ENCODE measurements at regions not wholly inside any gene's neighbourhood (a gene's known extent, or its start where the extent isn't known, plus 50 kb on each side); places are given as distances from the start of the nearest gene placed in this dataset.

DNA sequence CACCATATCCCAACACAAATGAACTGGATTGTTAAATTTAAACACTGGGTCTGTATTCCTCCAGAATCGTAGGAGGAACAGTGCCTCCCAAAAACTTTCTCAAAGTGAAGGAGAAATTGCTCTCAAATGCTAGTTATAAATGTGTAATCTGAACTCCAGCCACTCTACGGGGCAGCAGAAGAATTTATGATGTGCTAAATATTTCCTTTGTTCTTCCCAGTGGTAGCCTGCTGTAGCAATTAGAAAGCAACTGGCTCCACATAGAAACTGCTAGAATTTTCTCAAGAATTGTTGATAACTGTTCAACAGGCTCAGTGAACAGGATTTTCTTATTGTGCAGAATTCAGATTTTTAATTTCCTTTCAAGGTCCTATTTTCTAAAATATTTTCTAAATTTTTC is 49.8 kb upstream of the EYA4 start:
- Histone ChIP-seq H3K23ac (ENCODE audit: insufficient read length) (no peak overlapping the region), H3K36me3 (ENCODE audit: control insufficient read depth in 2 of 4, insufficient read depth in 4 of 4, low read length in 3 of 4) (no peaks in the 10 kb centered on the region), H3K14ac (ENCODE audit: insufficient read length) (no peak overlapping the region), H2BK12ac (ENCODE audit: low read depth, low read length) (no peak overlapping the region), H2BK15ac (ENCODE audit: low read length) (no peak overlapping the region), H3K9me3 (ENCODE audit: insufficient read depth in 2 of 2, low read depth in 1 of 2, low read length in 1 of 2) (no peaks in the 10 kb centered on the region), H4K20me1 (replicated peaks in 1 of 2; ENCODE audit: control insufficient read depth in 1 of 2, insufficient read depth in 2 of 2, low read length in 2 of 2) (no peaks in the 10 kb centered on the region), H3K4me3 (ENCODE audit: extremely low read depth in 1 of 4, insufficient read depth in 2 of 4, low read depth in 3 of 4, low read length in 4 of 4) (no peak overlapping the region), H3K4me1 (replicated peaks in 1 of 4; ENCODE audit: control insufficient read depth in 3 of 4, insufficient read depth in 4 of 4, low read length in 3 of 4) (0 out of 7 replicates have a peak, but pooled peaks cover 0 to 2% (median 0%) of the 10 kb centered on the region in 4 experiments), H3K4me2 (ENCODE audit: insufficient read depth in 1 of 2, low read depth in 2 of 2, low read length in 2 of 2) (no peak overlapping the region), H3K56ac (replicated peaks; ENCODE audit: insufficient read length, low read depth, low read length) (no peak overlapping the region), H3K79me1 (ENCODE audit: low read depth, low read length) (no peaks in the 10 kb centered on the region), H4K91ac (replicated peaks; ENCODE audit: insufficient read length, low read length) (no peak overlapping the region), H4K8ac (ENCODE audit: extremely low read depth, insufficient read depth, low read length) (no peak overlapping the region), H2AFZ (ENCODE audit: low read length) (no peak overlapping the region), H3K79me2 (ENCODE audit: control insufficient read depth in 1 of 2, insufficient read depth in 2 of 2, low read length in 2 of 2) (no peaks in the 10 kb centered on the region), H4K5ac (ENCODE audit: insufficient read length, low read depth, low read length) (no peak overlapping the region), H3K23me2 (ENCODE audit: low read depth, low read length) (no peaks in the 10 kb centered on the region), H3K27me3 (replicated peaks in 1 of 4; ENCODE audit: control insufficient read depth in 3 of 4, extremely low read depth in 1 of 4, insufficient read depth in 3 of 4, low read length in 3 of 4) (no peaks in the 10 kb centered on the region), H3K18ac (ENCODE audit: extremely low read depth, low read length) (no peak overlapping the region), H2BK20ac (ENCODE audit: low read length) (no peak overlapping the region), H3K27ac (ENCODE audit: low read depth, low read length) (no peak overlapping the region), H3K4ac (replicated peaks; ENCODE audit: insufficient read length, low read depth, low read length) (no peak overlapping the region), H3K9ac (replicated peaks in 1 of 4; ENCODE audit: extremely low read depth in 1 of 4, low read depth in 3 of 4, low read length in 3 of 4) (no peak overlapping the region), H2BK120ac (replicated peaks; ENCODE audit: low read depth, low read length) (no peak overlapping the region), H2AK5ac (ENCODE audit: low read depth, low read length) (no peak overlapping the region), H2BK5ac (ENCODE audit: low read depth, low read length) (no peak overlapping the region)
- ChIA-PET POLR2A (ENCODE audit: partially characterized antibody) (interaction anchor here (0.7 kb wide), 1 partner anchor 673 kb away, joined by 3 read pairs; no protein-coding TSS in a partner anchor), CTCF (ENCODE audit: partially characterized antibody) (interaction anchor here (0.6 to 3.4 kb wide), 16 partner anchors 10 to 733 kb away, joined by 3 to 13 read pairs (median 4); no protein-coding TSS in a partner anchor)
- 75% methylated on average over 2 of the region's 2 CpGs; no CpG with 5 or more reads in 1 of the 2 experiments for WGBS, 2 experiments (ENCODE audit: extremely low coverage in 1 of 2, insufficient coverage in 1 of 2, insufficient read length in 1 of 2, insufficient replicate concordance in 2 of 2, low coverage in 1 of 2, low lambda C conversion rate in 2 of 2, missing lambda C conversion rate in 1 of 2)
- DNase-seq (ENCODE audit: low read depth in 1 of 2, low spot score in 2 of 2) (no peak), FAIRE-seq (no peak)
- no peak for TF ChIP-seq RBBP5 (IDR thresholded peaks at IDR 0.05; ENCODE audit: borderline replicate concordance, low read depth, low read length)
- no peak for TF ChIP-seq RNF2 (IDR thresholded peaks at IDR 0.05; ENCODE audit: borderline replicate concordance, low read depth, low read length, missing control alignments, poor library complexity, severe bottlenecking)
- no peak for TF ChIP-seq SIX5 (IDR thresholded peaks at IDR 0.05; ENCODE audit: low read depth, low read length)
- no peak for TF ChIP-seq EZH2 (IDR thresholded peaks at IDR 0.05; ENCODE audit: low read depth, low read length, severe bottlenecking)
- TF ChIP-seq NRF1 (IDR thresholded peaks at IDR 0.05; ENCODE audit: low read depth, low read length): no peak
- no peak for TF ChIP-seq BRCA1 (IDR thresholded peaks at IDR 0.05; ENCODE audit: low read depth, low read length)
- TF ChIP-seq KDM5A (IDR thresholded peaks at IDR 0.05; ENCODE audit: low read length): no peak
- TF ChIP-seq CTBP2 (IDR thresholded peaks at IDR 0.05; ENCODE audit: borderline replicate concordance, insufficient read depth, insufficient read length, low read length): no peak
- TF ChIP-seq KDM4A (IDR thresholded peaks at IDR 0.05; ENCODE audit: low read depth, low read length, severe bottlenecking): no peak
- TF ChIP-seq TAF1 (IDR thresholded peaks at IDR 0.05; ENCODE audit: low read depth, low read length): no peak
- no peak for TF ChIP-seq CEBPB (IDR thresholded peaks at IDR 0.05; ENCODE audit: low read depth, low read length)
- TF ChIP-seq HDAC6 (IDR thresholded peaks at IDR 0.05; ENCODE audit: low read depth, low read length): no peak
- no peak for TF ChIP-seq RXRA (IDR thresholded peaks at IDR 0.05; ENCODE audit: insufficient read depth, low read depth, low read length)
- TF ChIP-seq, protein P1, sequence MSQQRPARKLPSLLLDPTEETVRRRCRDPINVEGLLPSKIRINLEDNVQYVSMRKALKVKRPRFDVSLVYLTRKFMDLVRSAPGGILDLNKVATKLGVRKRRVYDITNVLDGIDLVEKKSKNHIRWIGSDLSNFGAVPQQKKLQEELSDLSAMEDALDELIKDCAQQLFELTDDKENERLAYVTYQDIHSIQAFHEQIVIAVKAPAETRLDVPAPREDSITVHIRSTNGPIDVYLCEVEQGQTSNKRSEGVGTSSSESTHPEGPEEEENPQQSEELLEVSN (IDR thresholded peaks at IDR 0.05): no peak

All from H1 (cell line).